Peyer's patch (tissue), 4 donors: ENCODE measurements at regions not wholly inside any gene's neighbourhood (a gene's known extent, or its start where the extent isn't known, plus 50 kb on each side); places are given as distances from the start of the nearest gene placed in this dataset.
"Not testable (repeated sequence)": the region's sequence is repeated elsewhere in the genome, so short reads cannot be mapped to it uniquely, and the experiment has no call there.

ENCODE experiments used
- CTCF ChIP-seq, 6 experiments: fragments of 450-650 bp in 4 of 6; fragments of 200-600 bp in 2 of 6; sonication (generic) in 1 of 6; IDR thresholded peaks; one replicate each; pipeline ENCODE4 v1.5.1; 2017 to 2019; ENCODE audit warnings: antibody characterized with exemption in 6 of 6, mild to moderate bottlenecking in 3 of 6, moderate library complexity in 1 of 6
- POLR2A ChIP-seq, 2 donors: fragments of 450-650 bp; IDR thresholded peaks; one replicate each; pipeline ENCODE4 v1.5.1; 2017; ENCODE audit warnings: antibody characterized with exemption in 2 of 2, mild to moderate bottlenecking in 2 of 2, moderate library complexity in 2 of 2

GRCh38 chr6:168850027-168850736, 403.5 kb downstream of the THBS2 start:
- not testable (repeated sequence) for TF ChIP-seq CTCF, POLR2A (IDR thresholded peaks at IDR 0.05)
